ENCODE measurements at regions not wholly inside any gene's neighbourhood (a gene's known extent, or its start where the extent isn't known, plus 50 kb on each side); places are given as distances from the start of the nearest gene placed in this dataset.

DNA sequence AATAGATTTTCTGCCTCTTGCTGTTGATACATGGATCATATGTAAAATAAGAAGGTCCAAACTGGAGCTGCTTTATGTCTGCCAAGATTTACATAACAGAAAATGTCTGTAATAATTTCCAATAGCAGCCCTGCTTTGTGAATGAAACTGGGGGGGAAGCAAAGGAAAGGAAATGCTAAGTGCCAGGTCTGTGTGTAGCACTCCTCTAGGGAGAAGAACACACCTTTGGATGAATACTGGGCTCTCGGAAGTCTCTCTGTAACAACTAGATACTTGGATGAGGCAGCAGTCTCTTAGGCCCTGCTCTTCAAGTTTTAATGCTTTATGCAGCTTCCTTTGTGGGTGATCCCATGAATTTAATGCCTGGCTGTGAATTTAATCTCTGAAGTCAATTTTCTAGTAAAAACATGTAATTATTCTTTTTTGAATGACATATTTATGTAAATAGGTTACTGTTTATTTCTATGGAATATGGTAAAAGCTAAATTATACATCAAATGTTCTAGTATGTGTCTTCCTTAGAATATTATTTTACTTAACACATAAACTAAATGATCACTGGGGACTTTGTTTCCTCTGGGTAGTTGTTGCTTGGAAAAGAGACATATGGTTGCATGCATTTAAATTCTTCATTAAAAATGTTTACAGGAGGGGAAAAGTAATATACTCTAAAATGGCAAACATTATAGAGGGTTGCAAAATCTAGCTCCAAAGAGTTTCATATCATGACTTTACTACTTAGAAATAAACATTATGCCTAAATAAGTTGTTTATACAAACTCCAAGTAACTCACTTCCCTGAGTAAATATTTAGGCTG, 336.6 kb upstream of the CWC22 start:
- no peak for TF ChIP-seq CTCF (IDR thresholded peaks at IDR 0.05)
- no peak for TF ChIP-seq POLR2A (IDR thresholded peaks at IDR 0.05)

Data from lower leg skin (tissue), 3 donors.